Mesodermal cell (in vitro differentiated cells): ENCODE measurements at regions not wholly inside any gene's neighbourhood (a gene's known extent, or its start where the extent isn't known, plus 50 kb on each side); places are given as distances from the start of the nearest gene placed in this dataset.
"Not testable (repeated sequence)": the region's sequence is repeated elsewhere in the genome, so short reads cannot be mapped to it uniquely, and the experiment has no call there.

ENCODE experiments used
- H3K27ac ChIP-seq: 2 replicates; pipeline ENCODE4 v1.7.0; 2013; ENCODE audit warnings: mild to moderate bottlenecking, low read depth, low read length, moderate library complexity; ENCODE audit not compliant: severe bottlenecking
- H3K36me3 ChIP-seq: 2 replicates; pipeline ENCODE4 v1.7.1; 2013; ENCODE audit warnings: mild to moderate bottlenecking, low read length, moderate library complexity; ENCODE audit not compliant: control insufficient read depth, insufficient read depth
- H3K4me1 ChIP-seq: one replicate; pipeline ENCODE4 v1.7.1; 2013; ENCODE audit warnings: mild to moderate bottlenecking, low read length; ENCODE audit not compliant: insufficient read depth, control insufficient read depth, poor library complexity, severe bottlenecking
- H3K4me3 ChIP-seq: 2 replicates; pipeline ENCODE4 v1.7.0; 2013; ENCODE audit warnings: low read length, control low read depth, mild to moderate bottlenecking; ENCODE audit not compliant: insufficient read depth, poor library complexity, severe bottlenecking; ENCODE audit errors: extremely low read depth
- H3K9me3 ChIP-seq: 2 replicates; pipeline ENCODE4 v1.7.1; 2013; ENCODE audit warnings: mild to moderate bottlenecking, low read length, moderate library complexity; ENCODE audit not compliant: control insufficient read depth
- WGBS, 2 experiments: methylation state at CpG; one replicate each; pipeline ENCODE4 v1.1.5; 2013; ENCODE audit warnings: missing lambda C conversion rate in 2 of 2; ENCODE audit not compliant: insufficient coverage in 2 of 2; 5-methylcytosine and 5-hydroxymethylcytosine counted together

GRCh38 chr12:113702836-113703235 lies 231.2 kb upstream of the LHX5 start:
- Histone ChIP-seq H3K27ac (no peak overlapping the region), H3K4me1 (peaks cover 5% of the 10 kb centered on the region)
- 86 to 90% methylated on average over 9 of the region's 11 CpGs for WGBS, 2 experiments

DNA sequence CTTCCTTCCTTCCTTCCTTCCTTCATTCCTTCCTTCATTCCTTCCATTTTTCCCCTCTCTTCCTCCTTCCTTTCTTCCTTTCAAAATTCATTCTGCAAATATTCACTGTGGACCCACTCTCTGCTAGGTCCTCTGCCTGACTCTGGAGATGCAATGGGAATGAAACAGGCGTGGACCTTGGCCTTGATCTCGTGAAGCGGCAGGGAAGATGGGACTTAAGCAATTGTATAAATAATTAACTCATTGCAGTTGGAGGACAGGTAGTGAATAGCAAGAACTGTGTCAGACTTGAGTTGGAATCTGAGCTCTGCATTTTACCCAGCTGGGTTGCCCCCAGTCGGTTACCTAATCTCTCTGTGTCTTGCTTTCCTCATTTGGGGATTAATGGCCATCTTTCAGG lies 230.6 kb upstream of the LHX5 start:
- Histone ChIP-seq H3K4me3 (no peak overlapping the region), H3K4me1 (peaks cover 5% of the 10 kb centered on the region), H3K36me3 (no peaks in the 10 kb centered on the region), H3K27ac (no peak overlapping the region), H3K9me3 (no peaks in the 10 kb centered on the region)
- 67 to 83% methylated on average over 1 to 2 of the region's 4 CpGs for WGBS, 2 experiments

More at GRCh38 chr12:113702836-113703235, 231.2 kb upstream of the LHX5 start:
- Histone ChIP-seq H3K9me3 (no peaks in the 10 kb centered on the region), H3K4me3 (no peak overlapping the region), H3K36me3 (no peaks in the 10 kb centered on the region)

DNA sequence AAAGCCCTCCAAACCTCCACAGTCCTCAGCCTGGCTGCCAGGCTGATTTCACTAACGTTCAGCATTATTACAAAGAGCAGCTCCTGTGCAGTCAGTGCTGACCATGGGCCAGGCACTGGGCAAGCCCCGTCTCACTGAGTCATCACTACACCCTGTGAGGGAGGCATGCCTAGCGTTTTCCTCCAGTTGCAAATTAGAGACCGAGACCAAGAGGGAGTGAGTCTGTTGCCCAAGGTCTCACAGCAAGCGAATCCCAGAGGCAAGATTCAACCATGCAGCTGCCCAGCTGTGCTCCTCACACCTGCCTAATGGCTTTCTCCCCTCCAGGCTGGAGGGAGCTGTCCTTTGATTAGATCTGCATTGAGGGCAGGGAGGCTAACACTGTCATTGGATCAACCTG lies 229.3 kb upstream of the LHX5 start:
- WGBS, 2 experiments: 11% methylated on average over 4 of the region's 5 CpGs
- Histone ChIP-seq H3K9me3 (no peaks in the 10 kb centered on the region), H3K4me1 (peaks cover 5% of the 10 kb centered on the region), H3K36me3 (no peaks in the 10 kb centered on the region), H3K4me3 (no peak overlapping the region), H3K27ac (no peak overlapping the region)

- WGBS, 2 experiments: 81 to 93% methylated on average over 2 of the region's 3 CpGs
- not testable (repeated sequence) for H3K4me1 ChIP-seq, H3K36me3 ChIP-seq, H3K4me3 ChIP-seq, H3K9me3 ChIP-seq, H3K27ac ChIP-seq
Measured at GRCh38 chr12:113699984-113700383, 228.3 kb upstream of the LHX5 start.

- Histone ChIP-seq H3K27ac (no peak overlapping the region), H3K4me3 (no peak overlapping the region), H3K36me3 (no peaks in the 10 kb centered on the region), H3K4me1 (peaks cover 5% of the 10 kb centered on the region), H3K9me3 (no peaks in the 10 kb centered on the region)
- 95% methylated on average over 3 of the region's 5 CpGs; no CpG with 5 or more reads in 1 of the 2 experiments for WGBS, 2 experiments
Measured at GRCh38 chr12:113698510-113698858, 226.8 kb upstream of the LHX5 start.

- Histone ChIP-seq H3K4me3 (no peak overlapping the region), H3K36me3 (no peaks in the 10 kb centered on the region), H3K9me3 (no peaks in the 10 kb centered on the region), H3K27ac (no peak overlapping the region), H3K4me1 (peaks cover 5% of the 10 kb centered on the region)
- 32 to 38% methylated on average over 11 of the region's 11 CpGs for WGBS, 2 experiments
Measured at GRCh38 chr12:113697651-113698509, 226.2 kb upstream of the LHX5 start.

DNA sequence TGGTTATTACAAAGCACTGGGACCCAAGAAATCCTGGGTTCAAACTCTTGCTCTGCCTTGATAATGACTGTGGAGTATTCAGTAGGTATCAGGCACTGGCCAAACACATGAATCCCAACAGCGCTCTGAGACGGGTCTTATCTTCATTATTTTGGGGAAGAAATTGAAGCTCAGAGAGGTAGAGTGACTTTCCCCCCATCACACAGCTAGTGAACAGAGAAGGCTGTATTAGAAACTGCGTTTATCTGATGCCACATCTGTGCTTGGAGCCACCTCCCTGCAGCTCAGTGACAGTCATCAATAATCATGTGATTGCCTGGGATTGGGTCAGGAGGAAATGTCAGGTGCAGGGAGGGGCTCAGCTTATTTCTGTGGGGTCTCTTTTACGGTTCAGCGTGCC lies 225.4 kb upstream of the LHX5 start:
- H3K27ac ChIP-seq: no peak overlapping the region
- H3K9me3 ChIP-seq: no peaks in the 10 kb centered on the region
- H3K4me3 ChIP-seq: no peak overlapping the region
- H3K4me1 ChIP-seq: peaks cover 5% of the 10 kb centered on the region
- no peaks in the 10 kb centered on the region for H3K36me3 ChIP-seq
- WGBS, 2 experiments: 65 to 86% methylated on average over 2 of the region's 5 CpGs

GRCh38 chr12:113693693-113694092 lies 222.0 kb upstream of the LHX5 start:
- no peaks in the 10 kb centered on the region for H3K4me1 ChIP-seq
- H3K36me3 ChIP-seq: no peaks in the 10 kb centered on the region
- H3K4me3 ChIP-seq: no peak overlapping the region
- WGBS, 2 experiments: 93 to 96% methylated on average over 5 to 8 of the region's 8 CpGs
- no peaks in the 10 kb centered on the region for H3K9me3 ChIP-seq
- H3K27ac ChIP-seq: no peak overlapping the region

DNA sequence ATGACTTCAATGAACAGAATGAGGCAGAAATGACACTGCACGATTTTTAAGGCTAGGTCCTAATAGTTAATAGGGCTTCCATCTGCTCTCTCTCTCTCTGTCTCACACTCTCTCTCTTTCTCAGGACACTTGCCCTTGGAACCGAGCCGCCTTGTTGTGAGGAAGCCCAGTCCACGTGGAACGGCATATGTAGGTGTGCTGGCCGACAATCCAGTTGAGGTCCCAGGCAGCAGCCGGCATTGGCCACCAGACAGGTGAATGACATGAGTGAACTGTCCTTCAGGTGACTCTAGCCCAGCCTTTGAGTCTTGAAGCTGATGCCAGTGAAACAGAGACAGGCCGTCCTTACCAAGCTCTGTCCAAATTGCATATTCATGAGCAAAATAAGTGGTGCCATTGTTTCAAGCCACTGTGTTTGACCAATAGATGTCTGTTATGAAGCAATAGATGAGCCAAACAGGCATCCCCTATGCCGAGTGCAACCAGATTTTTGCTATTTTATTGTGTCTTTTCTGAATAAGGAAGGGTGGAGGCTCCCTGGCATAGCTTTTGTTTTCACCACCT lies 217.5 kb upstream of the LHX5 start:
- no peaks in the 10 kb centered on the region for H3K36me3 ChIP-seq
- no peak overlapping the region for H3K27ac ChIP-seq
- H3K9me3 ChIP-seq: no peaks in the 10 kb centered on the region
- H3K4me1 ChIP-seq: no peaks in the 10 kb centered on the region
- WGBS, 2 experiments: 81 to 91% methylated on average over 7 of the region's 9 CpGs
- H3K4me3 ChIP-seq: no peak overlapping the region

DNA sequence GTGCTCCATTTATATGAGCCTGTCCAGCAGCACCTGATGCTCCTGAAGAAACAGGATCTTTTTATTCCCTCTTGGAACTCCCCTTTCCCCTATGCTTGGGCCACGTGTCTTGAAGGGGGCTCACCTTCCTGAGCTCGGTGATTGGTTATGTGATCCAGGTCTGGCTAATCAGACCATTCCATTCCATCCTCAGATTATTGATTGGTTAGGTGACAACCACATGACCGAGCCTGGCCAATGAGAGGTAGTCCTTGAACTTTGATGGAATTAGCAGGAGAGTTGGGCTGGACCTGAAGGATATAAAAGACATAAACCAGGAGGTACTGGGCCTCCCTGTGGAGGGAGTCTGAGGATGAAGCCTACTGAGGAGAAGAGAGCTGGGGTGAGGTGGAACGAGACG lies 216.6 kb upstream of the LHX5 start:
- 80 to 93% methylated on average over 1 to 3 of the region's 5 CpGs for WGBS, 2 experiments
- no peaks in the 10 kb centered on the region for H3K36me3 ChIP-seq
- H3K9me3 ChIP-seq: no peaks in the 10 kb centered on the region
- H3K27ac ChIP-seq: no peak overlapping the region
- H3K4me1 ChIP-seq: no peaks in the 10 kb centered on the region
- no peak overlapping the region for H3K4me3 ChIP-seq
